B cell (primary cell): ENCODE measurements at regions not wholly inside any gene's neighbourhood (a gene's known extent, or its start where the extent isn't known, plus 50 kb on each side); places are given as distances from the start of the nearest gene placed in this dataset.

Experiments
- ATAC-seq: fragments of 200-7000 bp; cut with Tn5 transposase; one replicate; pipeline ENCODE4 v1.10.0; 2021; ENCODE audit warnings: low read depth, mild to moderate bottlenecking, moderate number of reproducible peaks, moderate library complexity
- CTCF ChIA-PET: fragments of 350-600 bp; sonication (Branson Sonifier 250); formaldehyde crosslinking; loops from one replicate; lab custom pipeline; 2021; ENCODE audit warnings: antibody characterized with exemption, inconsistent platforms; lab: Charles Lee
- POLR2A ChIA-PET: fragments of 350-600 bp; sonication (Branson Sonifier 250); formaldehyde crosslinking; loops from one replicate; lab custom pipeline; 2021; ENCODE audit warnings: antibody characterized with exemption; lab: Charles Lee
- DNase-seq: peaks from one replicate; pipeline ENCODE4 v3.0.0; 2013
- H2AFZ ChIP-seq: 2 replicates; pipeline ENCODE4 v1.6.1; 2012; ENCODE audit warnings: mild to moderate bottlenecking, low read depth, low read length; ENCODE audit not compliant: insufficient read depth, poor library complexity, severe bottlenecking
- H3K27ac ChIP-seq, 2 donors: 1 replicate in 1 of 2; 2 replicates in 1 of 2; pipeline ENCODE4 v1.5.1; 2012 to 2013; ENCODE audit warnings: low read length in 2 of 2, mild to moderate bottlenecking in 2 of 2, moderate library complexity in 1 of 2
- H3K27me3 ChIP-seq, 4 experiments: fragments of 200-600 bp in 1 of 4; sonication (generic) in 1 of 4; replicated peaks in 1 of 4; 1 replicate in 2 of 4; 2 replicates in 2 of 4; pipeline versions ENCODE4 v1.6.1 to v1.7.0; 2013 to 2016; ENCODE audit warnings: low read length in 3 of 4, mild to moderate bottlenecking in 2 of 4, mixed read lengths in 1 of 4, moderate library complexity in 1 of 4; ENCODE audit not compliant: insufficient read depth in 4 of 4, control insufficient read depth in 3 of 4; ENCODE audit errors: control extremely low read depth in 1 of 4
- H3K36me3 ChIP-seq, 2 experiments: replicated peaks in 1 of 2; 1 replicate in 1 of 2; 2 replicates in 1 of 2; pipeline versions ENCODE4 v1.6.1 to v1.7.1; 2013; ENCODE audit warnings: low read length in 1 of 2; ENCODE audit not compliant: insufficient read depth in 2 of 2, control insufficient read depth in 1 of 2; ENCODE audit errors: control extremely low read depth in 1 of 2, extremely low read depth in 1 of 2
- H3K4me1 ChIP-seq, 2 donors: fragments of 200-600 bp in 1 of 2; sonication (generic) in 1 of 2; 1 replicate in 1 of 2; 2 replicates in 1 of 2; pipeline versions ENCODE4 v1.5.1 to v1.6.1; 2013 to 2017; ENCODE audit warnings: low read length in 2 of 2; ENCODE audit not compliant: control insufficient read depth in 2 of 2, insufficient read depth in 2 of 2
- H3K4me2 ChIP-seq: replicated peaks from 2 replicates; pipeline ENCODE3; 2012; ENCODE audit warnings: mild to moderate bottlenecking, low read depth, low read length; ENCODE audit not compliant: poor library complexity, severe bottlenecking
- H3K4me3 ChIP-seq, 5 experiments: fragments of 200-600 bp in 1 of 5; sonication (generic) in 1 of 5; 1 replicate in 3 of 5; 2 replicates in 2 of 5; pipeline versions ENCODE4 v1.5.1 to v1.7.0; 2011 to 2016; ENCODE audit warnings: low read length in 4 of 5, mild to moderate bottlenecking in 4 of 5, low read depth in 2 of 5, control low read depth in 1 of 5, moderate library complexity in 1 of 5; ENCODE audit not compliant: insufficient read depth in 1 of 5; ENCODE audit errors: control extremely low read depth in 1 of 5, extremely low read depth in 1 of 5
- H3K79me2 ChIP-seq: fragments of 200-600 bp; sonication (generic); one replicate; pipeline ENCODE4 v1.6.0; 2016; ENCODE audit warnings: low read length; ENCODE audit not compliant: control insufficient read depth, insufficient read depth
- H3K9ac ChIP-seq: fragments of 200-600 bp; sonication (generic); 2 replicates; pipeline ENCODE4 v1.6.1; 2017; ENCODE audit warnings: mild to moderate bottlenecking, low read length, moderate library complexity
- H3K9me3 ChIP-seq, 3 donors: one replicate each; pipeline versions ENCODE4 v1.6.1 to v1.7.1; 2013; ENCODE audit warnings: low read length in 2 of 3; ENCODE audit not compliant: control insufficient read depth in 2 of 3, insufficient read depth in 1 of 3; ENCODE audit errors: control extremely low read depth in 1 of 3
- H4K20me1 ChIP-seq: 2 replicates; pipeline ENCODE4 v1.6.0; 2012; ENCODE audit warnings: mild to moderate bottlenecking, low read length; ENCODE audit not compliant: insufficient read depth, control insufficient read depth, poor library complexity, severe bottlenecking
- H3K27ac Mint-ChIP-seq: one replicate; pipeline ENCODE4 v1.8.0; 2021; ENCODE audit warnings: mixed read lengths
- H3K27me3 Mint-ChIP-seq: one replicate; pipeline ENCODE4 v1.8.0; 2021; ENCODE audit warnings: mixed read lengths
- H3K4me1 Mint-ChIP-seq: one replicate; pipeline ENCODE4 v1.8.0; 2021; ENCODE audit warnings: mixed read lengths
- H3K4me3 Mint-ChIP-seq: one replicate; pipeline ENCODE4 v1.8.0; 2021; ENCODE audit warnings: mixed read lengths
- H3K9me3 Mint-ChIP-seq: one replicate; pipeline ENCODE4 v1.8.0; 2022; ENCODE audit warnings: mixed read lengths; ENCODE audit not compliant: insufficient read depth
- CTCF ChIP-seq: fragments of 200-600 bp; IDR thresholded peaks from one replicate; pipeline ENCODE4 v1.8.0; 2022; ENCODE audit warnings: antibody characterized with exemption, mild to moderate bottlenecking
- EZH2 ChIP-seq: IDR thresholded peaks from 2 replicates; pipeline ENCODE4 v1.6.1; 2012; ENCODE audit warnings: borderline replicate concordance, low read depth, mild to moderate bottlenecking, moderate library complexity, low read length; ENCODE audit not compliant: insufficient read depth, poor library complexity, severe bottlenecking
- WGBS: methylation state at CpG from one replicate; pipeline ENCODE4 v1.1.5; 2013; ENCODE audit warnings: missing lambda C conversion rate; ENCODE audit not compliant: insufficient coverage; 5-methylcytosine and 5-hydroxymethylcytosine counted together
- intact Hi-C: fragments of 100-400 bp; cut with micrococcal nuclease; formaldehyde crosslinking; loops from one replicate; pipeline ENCODE4 v1.10.0; 2022

DNA sequence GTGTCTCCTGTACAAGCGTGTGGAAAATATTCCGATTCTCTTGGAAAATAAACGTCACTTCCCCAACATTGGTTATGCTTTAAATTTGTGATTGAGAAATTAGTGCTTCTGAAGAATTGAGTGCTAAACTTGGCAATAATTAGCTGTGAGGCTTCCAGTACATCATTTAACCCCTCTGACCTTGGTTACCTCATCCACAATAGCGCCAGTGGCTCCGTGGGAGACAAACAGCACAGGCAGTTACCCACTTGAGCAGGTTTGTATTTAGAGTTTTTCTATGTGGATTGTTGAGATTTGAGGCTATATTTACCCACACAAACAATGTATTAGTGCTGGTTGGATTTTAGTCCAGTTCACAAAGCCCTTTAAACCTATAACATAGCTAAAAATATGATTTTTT, 476.5 kb downstream of the NKX6-1 start:
- Histone ChIP-seq H2AFZ (no peak overlapping the region), H3K27me3 (no peaks in the 10 kb centered on the region), H4K20me1 (no peaks in the 10 kb centered on the region), H3K4me3 (no peak overlapping the region), H3K79me2 (no peaks in the 10 kb centered on the region), H3K36me3 (no peaks in the 10 kb centered on the region), H3K9me3 (no peaks in the 10 kb centered on the region), H3K9ac (no peak overlapping the region), H3K4me2 (no peak overlapping the region), H3K4me1 (no peaks in the 10 kb centered on the region), H3K27ac (no peak overlapping the region)
- CTCF ChIA-PET, result no interaction called here
- Mint-ChIP-seq H3K4me1 (no peaks in the 10 kb centered on the region), H3K4me3 (no peak overlapping the region), H3K27me3 (no peaks in the 10 kb centered on the region), H3K9me3 (no peaks in the 10 kb centered on the region), H3K27ac (no peak overlapping the region)
- DNase-seq, result no peak
- TF ChIP-seq EZH2, result no peak
- ATAC-seq, result no peak
- POLR2A ChIA-PET, result no interaction called here
- WGBS, result no CpG with 5 or more reads among the region's 5 CpGs
- intact Hi-C loops, result no loop called here

DNA sequence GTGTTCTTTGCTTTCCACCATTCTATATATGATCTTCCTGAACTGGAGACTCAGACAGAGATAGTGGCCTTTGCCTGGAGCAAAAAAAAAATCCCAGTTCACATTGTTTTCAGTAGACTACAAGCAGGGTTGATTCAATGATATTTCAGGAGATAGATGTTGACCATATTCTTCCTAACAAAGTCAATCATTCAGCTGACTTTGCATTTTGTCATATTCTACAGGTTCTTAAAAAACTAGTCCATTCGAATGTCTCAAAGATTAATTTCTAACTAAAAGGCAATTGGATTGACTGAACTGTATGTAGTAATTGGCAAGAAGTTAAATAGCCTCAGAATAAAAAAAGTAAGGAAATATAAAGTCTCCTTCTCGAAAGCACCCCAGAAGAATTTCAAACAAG, 479.5 kb downstream of the NKX6-1 start:
- Mint-ChIP-seq H3K27me3 (no peaks in the 10 kb centered on the region), H3K9me3 (no peaks in the 10 kb centered on the region), H3K27ac (no peak overlapping the region), H3K4me1 (no peaks in the 10 kb centered on the region), H3K4me3 (no peak overlapping the region)
- CTCF ChIA-PET, result no interaction called here
- Histone ChIP-seq H3K4me3 (no peak overlapping the region), H2AFZ (no peak overlapping the region), H3K27me3 (no peaks in the 10 kb centered on the region), H3K27ac (no peak overlapping the region), H3K4me1 (no peaks in the 10 kb centered on the region), H3K79me2 (no peaks in the 10 kb centered on the region), H3K36me3 (no peaks in the 10 kb centered on the region), H3K9ac (no peak overlapping the region), H3K4me2 (no peak overlapping the region), H3K9me3 (no peaks in the 10 kb centered on the region), H4K20me1 (no peaks in the 10 kb centered on the region)
- POLR2A ChIA-PET, result no interaction called here
- TF ChIP-seq CTCF, result no peak
- no peak for TF ChIP-seq EZH2
- ATAC-seq (no peak), DNase-seq (no peak)
- WGBS, result no CpG with 5 or more reads among the region's 2 CpGs
- intact Hi-C loops, result no loop called here
